ENCODE measurements at regions not wholly inside any gene's neighbourhood (a gene's known extent, or its start where the extent isn't known, plus 50 kb on each side); places are given as distances from the start of the nearest gene placed in this dataset.
"Not testable (repeated sequence)": the region's sequence is repeated elsewhere in the genome, so short reads cannot be mapped to it uniquely, and the experiment has no call there.

DNA sequence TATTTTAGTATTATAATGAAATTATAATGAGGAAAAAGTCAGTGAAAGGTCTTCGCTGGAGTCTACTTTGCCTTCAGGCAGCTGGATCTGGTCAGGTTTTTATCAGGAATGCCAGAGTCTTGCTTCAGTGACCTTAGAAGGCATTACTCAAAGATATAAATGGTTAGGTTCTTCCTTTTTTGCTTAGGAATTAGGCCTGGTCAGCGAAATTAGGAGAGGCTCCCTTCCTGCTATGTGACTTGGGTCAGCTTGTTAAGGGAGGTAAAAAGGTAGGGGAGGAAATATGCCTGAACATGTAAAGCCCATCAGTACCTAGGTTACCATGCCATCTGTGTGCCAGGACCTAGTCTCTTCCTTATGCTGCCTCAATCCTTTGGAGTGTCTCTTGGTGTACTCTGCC, 115.1 kb downstream of the OTOR start:
- no peak for DNase-seq (ENCODE audit: low read depth)

- no peak for DNase-seq (ENCODE audit: low read depth)
Observed at GRCh38 chr20:16864069-16864468, 115.9 kb downstream of the OTOR start.

DNA sequence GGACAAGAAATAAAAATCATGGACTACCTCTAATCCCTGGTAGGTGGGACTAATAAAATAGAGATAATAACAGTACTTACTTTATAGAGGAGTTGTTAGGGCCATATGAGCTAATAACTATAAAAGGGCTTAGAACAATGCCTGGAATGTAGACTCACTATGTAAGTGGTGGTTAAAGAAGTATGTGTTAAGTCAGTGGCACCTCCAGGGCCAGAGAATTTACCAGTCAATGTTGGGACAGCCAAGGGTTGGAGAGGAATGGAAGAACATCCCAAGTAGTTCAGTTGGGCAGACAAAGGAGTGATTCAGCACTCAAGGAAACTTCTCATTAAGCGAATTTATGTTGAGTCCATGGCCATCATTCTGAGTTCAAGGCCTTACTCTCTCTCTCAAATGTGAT, 116.8 kb downstream of the OTOR start:
- DNase-seq (ENCODE audit: low read depth) = no peak

DNA sequence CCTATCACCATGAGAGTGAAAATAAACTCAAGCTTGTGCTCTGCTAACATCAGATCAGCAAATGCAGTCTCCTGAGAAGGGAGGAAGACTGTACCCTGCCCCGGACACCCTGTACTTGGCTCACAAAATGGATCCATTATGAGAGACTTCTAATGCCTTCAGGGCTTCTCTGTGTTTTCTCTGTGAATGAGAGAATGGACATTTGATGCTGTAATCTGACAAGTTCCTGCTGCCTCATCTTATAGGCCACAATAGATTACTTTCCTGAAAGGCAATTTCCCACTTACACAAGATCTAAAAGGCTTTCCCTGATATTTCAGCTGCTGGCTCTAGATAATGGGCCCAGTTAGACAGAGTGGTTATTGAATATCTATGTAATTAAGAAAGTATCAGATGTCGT, 117.2 kb downstream of the OTOR start:
- DNase-seq (ENCODE audit: low read depth) = no peak

DNA sequence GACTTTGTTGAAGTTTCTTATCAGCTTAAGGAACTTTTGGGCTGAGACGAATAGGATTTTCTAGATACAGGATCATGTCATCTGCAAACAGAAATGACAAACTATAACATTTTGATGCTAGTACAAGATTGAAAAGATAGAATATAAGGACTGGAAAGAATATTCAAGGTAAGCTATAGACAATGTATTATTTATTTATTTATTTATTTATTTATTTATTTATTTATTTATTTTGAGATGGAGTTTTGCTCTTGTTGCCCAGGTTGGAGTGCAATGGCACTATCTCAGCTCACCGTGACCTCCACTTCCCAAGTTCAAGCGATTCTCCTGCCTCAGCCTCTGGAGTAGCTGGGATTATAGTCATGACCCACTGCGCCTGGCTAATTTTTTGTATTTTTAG, 125.0 kb downstream of the OTOR start:
- not testable (repeated sequence) for DNase-seq (ENCODE audit: low read depth)

- no peak for DNase-seq (ENCODE audit: low read depth)
Observed at GRCh38 chr20:16877053-16877554, 128.9 kb downstream of the OTOR start.

DNA sequence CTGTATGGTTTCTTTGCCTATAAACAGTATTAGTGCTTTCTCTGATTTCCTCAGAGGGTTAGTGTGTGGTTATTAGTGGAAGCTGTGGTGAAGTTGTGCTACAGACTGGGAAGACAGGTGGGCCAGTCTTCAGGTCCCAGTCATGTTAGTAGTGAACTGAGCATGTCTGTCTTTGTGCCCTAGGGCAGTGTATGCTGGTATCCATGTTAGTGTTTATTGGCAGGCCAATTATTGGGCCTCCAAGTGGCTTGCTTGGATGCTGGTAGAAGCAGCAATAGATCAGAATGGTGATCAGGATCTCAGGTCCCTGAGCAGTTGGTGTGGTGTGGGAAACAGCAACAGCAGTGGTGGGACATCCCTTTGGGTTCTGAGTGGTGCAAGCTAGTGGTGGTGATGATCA, 137.6 kb downstream of the OTOR start:
- DNase-seq (ENCODE audit: low read depth) = no peak

GRCh38 chr20:16898433-16898832, 150.3 kb downstream of the OTOR start:
- DNase-seq (ENCODE audit: low read depth) = no peak

DNA sequence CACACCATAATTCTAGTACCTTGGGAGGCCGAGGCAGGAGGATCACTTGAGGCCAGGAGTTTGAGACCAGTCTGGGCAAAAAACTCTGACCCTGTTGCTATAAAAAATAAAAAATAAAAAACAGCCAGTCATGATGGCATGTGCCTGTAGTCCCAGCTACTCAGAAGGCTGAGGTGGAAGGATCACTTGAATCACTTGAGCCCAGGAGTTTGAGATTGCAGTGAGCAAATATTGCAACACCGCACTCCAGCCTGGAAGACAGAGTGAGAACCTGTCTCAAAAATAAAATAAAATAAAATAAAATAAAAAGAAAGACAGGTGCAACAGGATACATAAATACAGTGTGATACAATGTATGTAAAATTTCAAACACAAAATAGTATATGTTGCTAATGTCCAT, 154.5 kb downstream of the OTOR start:
- no peak for DNase-seq (ENCODE audit: low read depth)

DNA sequence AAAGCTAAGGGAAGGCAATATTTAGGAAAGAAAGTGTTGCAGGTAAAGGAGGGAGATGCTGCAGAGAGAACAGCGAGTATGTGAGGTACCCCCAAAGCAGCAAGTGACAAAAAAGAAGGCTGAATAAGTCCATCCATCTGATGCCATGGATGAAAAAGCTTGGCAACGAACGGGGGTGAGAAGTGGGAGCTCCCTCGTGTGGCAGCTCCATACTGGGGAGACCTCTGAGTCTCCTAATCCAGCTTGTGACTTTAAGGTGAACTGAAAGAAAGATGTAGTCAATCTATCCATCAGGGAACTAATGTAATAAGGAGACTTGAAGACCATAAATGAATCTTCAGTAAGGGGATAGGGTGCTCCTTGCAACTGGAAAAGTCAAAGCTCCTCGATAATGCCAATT, 156.6 kb downstream of the OTOR start:
- no peak for DNase-seq (ENCODE audit: low read depth)

- no peak for DNase-seq (ENCODE audit: low read depth)
Observed at GRCh38 chr20:16914277-16914676, 166.1 kb downstream of the OTOR start.

DNA sequence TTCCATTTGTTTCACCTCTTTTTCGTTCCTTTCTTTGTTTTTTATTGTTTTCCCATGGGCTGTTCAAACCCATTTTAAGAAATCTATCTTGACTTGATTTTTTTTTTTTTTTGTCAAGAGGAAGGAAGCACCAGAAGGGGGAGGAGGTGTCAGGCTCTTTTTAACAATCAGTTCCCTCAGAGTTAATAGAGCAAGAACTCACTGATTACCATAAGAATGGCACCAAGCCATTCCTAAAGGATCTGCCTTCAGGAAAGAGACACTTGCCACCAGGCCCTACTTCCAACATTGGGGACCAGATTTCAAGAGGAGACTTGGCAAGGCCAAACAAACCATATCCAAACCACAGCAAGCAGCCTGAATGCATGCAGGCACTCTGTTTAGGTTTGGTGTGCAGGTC, 168.0 kb downstream of the OTOR start:
- DNase-seq (ENCODE audit: low read depth) = no peak

DNA sequence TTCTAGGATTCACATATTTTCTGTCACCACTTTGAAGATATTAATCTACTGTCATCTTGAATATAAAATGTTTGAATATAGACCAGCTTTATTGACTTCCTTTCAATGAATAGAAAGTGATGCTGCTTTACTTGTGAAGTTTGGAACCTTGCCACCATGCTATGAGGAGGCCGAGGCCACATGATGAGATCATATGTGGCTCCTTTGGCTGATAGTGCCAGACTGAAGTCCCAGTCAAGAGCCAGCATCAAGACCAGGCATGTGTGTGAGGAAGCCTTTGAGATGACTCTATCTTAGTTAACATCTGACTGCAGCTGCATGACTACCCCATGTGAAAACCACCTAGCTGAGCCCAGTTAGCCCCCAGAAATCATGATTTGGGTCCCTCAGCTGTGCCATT, 169.5 kb downstream of the OTOR start:
- no peak for DNase-seq (ENCODE audit: low read depth)

DNA sequence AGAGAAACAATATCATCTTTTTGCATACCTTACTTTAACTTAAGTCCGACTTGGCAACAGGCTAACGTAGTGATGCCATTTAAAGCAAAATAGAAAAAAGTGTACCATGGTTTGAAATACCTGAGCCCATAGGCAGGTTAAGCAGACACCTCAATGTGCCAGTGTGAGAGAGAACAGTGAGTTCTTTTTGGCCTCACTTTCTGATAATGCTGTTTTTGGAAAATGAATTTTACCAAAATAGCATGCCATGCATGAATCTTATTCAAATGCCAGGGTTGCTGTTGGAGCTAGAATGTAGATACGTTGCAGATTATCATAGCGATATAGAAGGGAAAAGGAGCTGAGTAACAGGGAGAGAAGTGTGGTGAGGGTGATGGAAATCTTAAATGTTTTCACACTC, 170.2 kb downstream of the OTOR start:
- no peak for DNase-seq (ENCODE audit: low read depth)

DNA sequence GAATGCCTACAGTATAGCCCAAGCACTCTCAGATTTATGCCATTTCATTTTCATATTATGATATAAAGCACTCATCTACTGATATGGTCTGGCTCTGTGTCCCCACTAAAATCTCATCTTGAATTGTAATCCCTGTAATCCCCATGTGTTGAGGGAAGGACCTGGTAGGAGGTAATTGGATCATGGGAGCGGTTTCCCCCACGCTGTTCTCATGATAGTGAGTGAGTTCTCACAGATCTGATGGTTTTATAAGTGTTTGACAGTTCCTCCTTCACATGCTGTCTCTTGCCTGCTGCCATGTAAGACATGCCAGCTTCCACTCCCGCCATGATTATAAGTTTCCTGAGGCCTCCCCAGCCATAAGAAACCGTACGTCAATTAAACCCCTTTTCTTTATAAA, 171.7 kb downstream of the OTOR start:
- DNase-seq (ENCODE audit: low read depth) = no peak

DNA sequence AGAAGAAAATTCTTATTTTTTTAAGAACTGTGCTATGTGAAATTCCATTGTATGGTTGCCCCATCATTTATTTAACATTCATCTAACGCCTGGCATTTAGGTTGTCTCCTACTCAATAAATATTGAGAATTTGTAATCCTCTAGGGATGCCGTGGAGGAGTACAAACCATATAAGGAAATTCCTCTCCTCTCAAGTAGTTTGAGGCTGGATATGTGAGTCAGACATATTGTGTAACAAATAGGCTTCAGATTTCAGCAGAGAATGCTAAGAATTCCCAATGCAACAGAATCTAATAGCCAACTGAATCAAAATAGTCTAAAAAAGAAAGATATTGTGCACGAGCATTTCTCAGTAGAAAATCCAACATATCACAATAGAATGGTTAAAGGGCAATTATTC, 174.7 kb downstream of the OTOR start:
- DNase-seq (ENCODE audit: low read depth) = no peak

DNA sequence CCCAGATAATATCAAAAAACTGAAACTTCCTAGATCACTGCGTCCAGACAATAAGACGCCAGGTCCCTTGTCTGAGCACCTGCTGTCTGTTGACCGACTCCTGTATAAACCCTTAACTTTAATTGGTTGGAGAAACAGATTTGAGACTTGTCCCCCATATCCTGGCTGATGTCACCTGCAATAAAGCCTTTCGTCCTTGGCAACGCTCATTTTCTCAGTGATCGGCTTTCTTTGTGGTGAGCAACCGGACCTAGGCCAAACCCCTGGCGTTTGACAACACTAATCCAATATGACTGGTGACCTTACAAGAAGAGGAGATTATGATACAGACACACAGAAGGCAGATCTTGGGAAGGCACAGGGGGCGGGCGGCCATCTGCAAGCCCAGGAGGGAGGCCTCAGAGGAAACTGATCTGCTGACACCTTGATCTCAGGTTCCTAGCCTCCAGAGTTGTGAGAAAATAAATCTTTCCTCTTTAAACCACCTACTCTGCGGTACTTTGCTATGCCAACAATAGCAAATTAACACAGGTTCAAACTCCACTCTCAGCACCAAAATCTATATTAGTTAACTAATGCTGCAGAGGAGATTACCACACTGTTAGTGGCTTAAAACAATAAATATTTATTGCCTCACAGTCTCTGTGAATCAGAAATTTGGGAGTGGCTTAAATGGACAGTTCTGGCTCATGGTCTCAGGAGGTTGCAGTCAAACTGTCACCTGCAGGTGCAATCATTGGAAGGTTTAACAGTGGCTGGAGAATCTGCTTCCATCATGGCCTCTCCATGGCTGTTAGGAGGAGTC, 178.7 kb downstream of the OTOR start:
- DNase-seq (ENCODE audit: low read depth) = no peak

DNA sequence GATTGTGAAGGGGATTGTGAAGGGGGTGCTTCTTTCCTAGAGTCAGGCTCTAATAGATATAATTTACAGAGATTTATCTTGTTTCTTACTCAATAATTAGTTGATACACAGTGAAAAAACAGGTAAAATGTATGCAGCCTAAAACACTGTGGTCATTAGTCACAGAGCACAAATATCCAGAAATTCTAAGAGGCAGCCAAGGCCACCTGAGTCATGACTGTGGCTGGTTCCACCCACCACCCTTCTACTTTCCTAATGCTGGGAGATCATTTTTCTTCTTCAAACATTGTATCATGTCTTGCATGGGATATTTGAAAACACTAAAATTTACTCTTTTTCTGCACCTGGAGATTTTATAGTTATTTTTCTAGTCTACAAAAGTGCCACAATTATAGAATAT, 181.6 kb downstream of the OTOR start:
- DNase-seq (ENCODE audit: low read depth) = no peak

DNA sequence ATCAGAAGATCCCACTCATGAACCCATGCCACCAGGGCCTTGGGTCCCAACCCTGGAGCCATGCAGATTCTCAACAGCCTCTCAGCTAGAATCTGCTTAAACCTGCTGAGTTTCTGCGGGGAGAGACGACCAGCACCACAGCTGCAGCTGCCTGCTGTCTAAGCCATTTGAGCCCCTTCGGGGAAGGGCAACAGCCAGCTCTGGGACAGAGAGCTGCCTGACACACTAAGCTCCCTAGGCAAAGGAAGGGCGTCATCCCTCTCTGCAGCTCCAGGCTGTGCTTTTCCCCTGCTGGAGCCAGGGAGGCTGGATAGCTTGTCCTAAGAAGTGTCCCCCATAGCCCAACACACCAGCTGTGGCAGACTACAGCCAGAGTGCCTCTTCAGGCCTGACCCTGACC, 182.5 kb downstream of the OTOR start:
- DNase-seq (ENCODE audit: low read depth) = no peak

DNA sequence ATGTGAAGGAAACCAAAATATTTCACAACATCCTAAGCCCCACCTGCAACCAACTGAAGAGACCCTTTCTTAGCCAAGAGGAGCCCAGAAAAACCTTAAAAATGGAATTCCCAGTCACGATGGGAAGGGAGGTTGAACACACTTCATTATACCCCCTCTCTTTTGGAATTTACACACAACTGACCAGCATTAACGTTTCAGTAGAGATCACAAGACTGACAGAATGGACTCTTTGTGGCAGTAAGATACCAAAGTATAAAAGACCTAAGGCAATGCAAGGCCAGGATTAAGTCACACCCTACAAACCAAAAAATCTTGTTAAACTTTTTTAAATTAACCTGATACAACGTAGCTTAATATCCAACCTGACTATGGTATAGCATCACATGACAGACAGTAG, 190.9 kb downstream of the OTOR start:
- no peak for DNase-seq (ENCODE audit: low read depth)

- DNase-seq (ENCODE audit: low read depth) = no peak
Observed at GRCh38 chr20:16940701-16941100, 192.5 kb downstream of the OTOR start.

DNA sequence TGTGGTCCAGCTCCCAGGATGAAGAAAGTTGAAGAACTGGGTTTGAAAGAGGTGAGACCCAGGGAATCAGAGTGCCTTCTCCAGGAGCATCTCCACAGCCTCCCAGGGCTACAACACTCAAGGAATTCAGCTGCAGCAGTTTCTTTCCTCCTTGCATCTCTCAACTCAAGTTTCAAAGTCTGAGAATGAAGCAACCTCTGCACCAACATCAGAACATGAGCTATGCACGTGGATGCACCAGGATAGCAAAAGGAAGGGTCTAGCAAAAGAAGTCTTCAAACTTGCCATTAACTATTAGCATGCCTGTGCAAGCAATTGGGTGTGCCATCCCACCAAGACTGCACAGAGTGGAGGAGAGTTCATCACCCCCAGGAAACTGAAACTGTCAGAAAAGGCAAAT, 193.9 kb downstream of the OTOR start:
- DNase-seq (ENCODE audit: low read depth) = no peak

GRCh38 chr20:16942756-16943155, 194.6 kb downstream of the OTOR start:
- DNase-seq (ENCODE audit: low read depth) = no peak

GRCh38 chr20:16944745-16945144, 196.6 kb downstream of the OTOR start:
- no peak for DNase-seq (ENCODE audit: low read depth)

Data from forelimb muscle (tissue), 1 donor.